Keratinocyte (primary cell): ENCODE measurements at regions not wholly inside any gene's neighbourhood (a gene's known extent, or its start where the extent isn't known, plus 50 kb on each side); places are given as distances from the start of the nearest gene placed in this dataset.

Experiments
- EZH2 ChIP-seq: IDR thresholded peaks from one replicate; pipeline ENCODE4 v1.6.1; 2012; ENCODE audit warnings: inconsistent platforms, mild to moderate bottlenecking, low read length, moderate library complexity
- TF ChIP-seq, protein P1 (sequence below), 3 experiments: IDR thresholded peaks in 1 of 3; conservative IDR thresholded peaks in 1 of 3; optimal IDR thresholded peaks in 1 of 3; 2 replicates in 2 of 3; 3 replicates in 1 of 3; pipeline versions ENCODE3 to v1.5.1; 2011; ENCODE audit warnings: low read length in 3 of 3, mild to moderate bottlenecking in 3 of 3, moderate library complexity in 2 of 3, control low read depth in 1 of 3, inconsistent platforms in 1 of 3; ENCODE audit not compliant: insufficient read depth in 2 of 3; ENCODE audit errors: extremely low read depth in 1 of 3

DNA sequence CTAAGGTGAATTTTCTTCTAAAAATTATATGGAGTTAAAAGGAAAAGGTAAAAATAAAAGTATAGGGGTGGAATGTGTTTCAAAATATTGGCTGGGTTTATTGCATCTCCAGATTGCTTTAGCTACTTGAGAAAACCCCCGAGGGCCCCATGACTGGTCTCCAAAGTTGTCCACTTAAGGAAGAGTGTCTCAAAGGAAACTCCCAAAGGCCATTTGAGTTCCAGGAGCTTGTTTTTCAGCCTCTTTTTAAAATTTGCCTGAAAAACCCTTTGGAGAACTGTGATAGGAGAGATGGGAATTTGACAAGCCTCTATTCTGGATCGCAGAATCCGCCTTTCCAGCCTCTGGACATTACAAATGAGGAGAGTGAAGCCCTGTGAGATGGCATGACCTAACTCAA lies 225.6 kb downstream of the ZNF326 start:
- TF ChIP-seq, protein P1, sequence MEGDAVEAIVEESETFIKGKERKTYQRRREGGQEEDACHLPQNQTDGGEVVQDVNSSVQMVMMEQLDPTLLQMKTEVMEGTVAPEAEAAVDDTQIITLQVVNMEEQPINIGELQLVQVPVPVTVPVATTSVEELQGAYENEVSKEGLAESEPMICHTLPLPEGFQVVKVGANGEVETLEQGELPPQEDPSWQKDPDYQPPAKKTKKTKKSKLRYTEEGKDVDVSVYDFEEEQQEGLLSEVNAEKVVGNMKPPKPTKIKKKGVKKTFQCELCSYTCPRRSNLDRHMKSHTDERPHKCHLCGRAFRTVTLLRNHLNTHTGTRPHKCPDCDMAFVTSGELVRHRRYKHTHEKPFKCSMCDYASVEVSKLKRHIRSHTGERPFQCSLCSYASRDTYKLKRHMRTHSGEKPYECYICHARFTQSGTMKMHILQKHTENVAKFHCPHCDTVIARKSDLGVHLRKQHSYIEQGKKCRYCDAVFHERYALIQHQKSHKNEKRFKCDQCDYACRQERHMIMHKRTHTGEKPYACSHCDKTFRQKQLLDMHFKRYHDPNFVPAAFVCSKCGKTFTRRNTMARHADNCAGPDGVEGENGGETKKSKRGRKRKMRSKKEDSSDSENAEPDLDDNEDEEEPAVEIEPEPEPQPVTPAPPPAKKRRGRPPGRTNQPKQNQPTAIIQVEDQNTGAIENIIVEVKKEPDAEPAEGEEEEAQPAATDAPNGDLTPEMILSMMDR (optimal IDR thresholded peaks at IDR 0.05 in 1 of 3, IDR thresholded peaks at IDR 0.05 in 1 of 3, conservative IDR thresholded peaks at IDR 0.05 in 1 of 3; ENCODE audit: extremely low read depth in 1 of 3, insufficient read depth in 2 of 3, low read length in 3 of 3), result no peak
- TF ChIP-seq EZH2, result no peak
